Activated CD4-positive, alpha-beta T cell treated with anti-CD3 and anti-CD28 coated beads, Interleukin-2, amount 10 ng/mL, durations not matched to agents 7 days and 5 days (primary cell): ENCODE measurements at regions not wholly inside any gene's neighbourhood (a gene's known extent, or its start where the extent isn't known, plus 50 kb on each side); places are given as distances from the start of the nearest gene placed in this dataset.
"Not testable (repeated sequence)": the region's sequence is repeated elsewhere in the genome, so short reads cannot be mapped to it uniquely, and the experiment has no call there.

Experiments
- CTCF ChIA-PET: fragments of 350-600 bp; sonication (Branson Sonifier 250); formaldehyde crosslinking; loops from one replicate; lab custom pipeline; 2021; ENCODE audit warnings: antibody characterized with exemption; lab: Charles Lee
- POLR2A ChIA-PET: fragments of 350-600 bp; sonication (Branson Sonifier 250); formaldehyde crosslinking; loops from one replicate; lab custom pipeline; 2021; ENCODE audit warnings: antibody characterized with exemption; lab: Charles Lee
- DNase-seq: peaks from one replicate; pipeline ENCODE4 v3.0.0-alpha.2; 2020
- H3K27ac Mint-ChIP-seq: one replicate; pipeline ENCODE4 v1.8.0; 2021; ENCODE audit warnings: mild to moderate bottlenecking, moderate library complexity, mixed read lengths
- H3K27me3 Mint-ChIP-seq: one replicate; pipeline ENCODE4 v1.8.0; 2021; ENCODE audit warnings: mixed read lengths
- H3K36me3 Mint-ChIP-seq: one replicate; pipeline ENCODE4 v1.8.0; 2021; ENCODE audit warnings: low read depth, mixed read lengths
- H3K4me1 Mint-ChIP-seq: one replicate; pipeline ENCODE4 v1.8.0; 2021; ENCODE audit warnings: mixed read lengths
- H3K4me3 Mint-ChIP-seq: one replicate; pipeline ENCODE4 v1.8.0; 2021; ENCODE audit warnings: mild to moderate bottlenecking, moderate library complexity, mixed read lengths
- H3K9me3 Mint-ChIP-seq: one replicate; pipeline ENCODE4 v1.8.0; 2021; ENCODE audit warnings: mixed read lengths

- H3K36me3 Mint-ChIP-seq = peaks cover 11% of the 10 kb centered on the region
- DNase-seq = peak; percentile 35
- no peaks in the 10 kb centered on the region for H3K9me3 Mint-ChIP-seq
- peak overlapping the region; percentile 84 for H3K4me3 Mint-ChIP-seq
- no peaks in the 10 kb centered on the region for H3K27me3 Mint-ChIP-seq
- peak overlapping the region; percentile 90 for H3K27ac Mint-ChIP-seq
- H3K4me1 Mint-ChIP-seq = peaks cover 55% of the 10 kb centered on the region
- ChIA-PET CTCF (interaction anchor here (1.1 to 1.5 kb wide), 6 partner anchors 15 to 91 kb away, joined by 3 to 6 read pairs (median 4); partner anchors contain the start of gene WIPF1), POLR2A (interaction anchor here (0.5 to 1.4 kb wide), 4 partner anchors 48 to 88 kb away, joined by 3 to 10 read pairs (median 3); partner anchors contain the start of gene WIPF1)
Measured at GRCh38 chr2:174682007-174682577, 82.2 kb downstream of the CHRNA1 start.

GRCh38 chr2:174681099-174682006, 82.9 kb downstream of the CHRNA1 start:
- H3K4me1 Mint-ChIP-seq = peaks cover 61% of the 10 kb centered on the region
- peak overlapping the region; percentile 84 for H3K4me3 Mint-ChIP-seq
- peaks cover 19% of the 10 kb centered on the region for H3K36me3 Mint-ChIP-seq
- ChIA-PET CTCF (interaction anchor here (1.1 to 1.9 kb wide), 7 partner anchors 7 to 92 kb away, joined by 3 to 6 read pairs (median 4); partner anchors contain the start of gene WIPF1), POLR2A (interaction anchor here (0.5 to 1.4 kb wide), 4 partner anchors 47 to 87 kb away, joined by 3 to 10 read pairs (median 3); partner anchors contain the start of gene WIPF1)
- no peaks in the 10 kb centered on the region for H3K9me3 Mint-ChIP-seq
- DNase-seq = no peak
- H3K27me3 Mint-ChIP-seq = no peaks in the 10 kb centered on the region
- H3K27ac Mint-ChIP-seq = peak overlapping the region; percentile 90

GRCh38 chr2:174680221-174680620, 82.6 kb upstream of the WIPF1 start:
- no peak overlapping the region for H3K27ac Mint-ChIP-seq
- ChIA-PET POLR2A (interaction anchor here (0.5 kb wide), 1 partner anchor 187 kb away, joined by 4 read pairs; no protein-coding TSS in a partner anchor), CTCF (interaction anchor here (0.6 to 4.2 kb wide), 4 partner anchors 9 to 497 kb away, joined by 3 to 16 read pairs (median 4); no protein-coding TSS in a partner anchor)
- no peak for DNase-seq
- peak overlapping the region; percentile 84 for H3K4me3 Mint-ChIP-seq
- H3K4me1 Mint-ChIP-seq = peaks cover 71% of the 10 kb centered on the region
- H3K36me3 Mint-ChIP-seq = peaks cover 25% of the 10 kb centered on the region
- H3K9me3 Mint-ChIP-seq = no peaks in the 10 kb centered on the region
- H3K27me3 Mint-ChIP-seq = no peaks in the 10 kb centered on the region

- Mint-ChIP-seq H3K4me3 (no peak overlapping the region), H3K27me3 (no peaks in the 10 kb centered on the region), H3K4me1 (peaks cover 67% of the 10 kb centered on the region), H3K36me3 (peaks cover 34% of the 10 kb centered on the region), H3K27ac (no peak overlapping the region), H3K9me3 (no peaks in the 10 kb centered on the region)
- CTCF ChIA-PET = interaction anchor here (1.3 to 4.2 kb wide), 3 partner anchors 9 to 26 kb away, joined by 3 to 16 read pairs (median 13); no protein-coding TSS in a partner anchor
- no peak for DNase-seq
- POLR2A ChIA-PET = no interaction called here
Measured at GRCh38 chr2:174678395-174678794, 80.8 kb upstream of the WIPF1 start.

- peak; percentile 35 for DNase-seq
- POLR2A ChIA-PET = no interaction called here
- Mint-ChIP-seq H3K27me3 (no peaks in the 10 kb centered on the region), H3K4me3 (peak overlapping the region; percentile 28), H3K9me3 (peaks cover 14% of the 10 kb centered on the region), H3K27ac (peak overlapping the region; percentile 42), H3K4me1 (peaks cover 50% of the 10 kb centered on the region), H3K36me3 (peaks cover 52% of the 10 kb centered on the region)
- CTCF ChIA-PET = interaction anchor here (0.7 to 2.8 kb wide), 3 partner anchors 12 to 575 kb away, joined by 3 to 13 read pairs (median 4); no protein-coding TSS in a partner anchor
Measured at GRCh38 chr2:174675615-174676014, 78.0 kb upstream of the WIPF1 start.

GRCh38 chr2:174673876-174674275, 76.3 kb upstream of the WIPF1 start:
- Mint-ChIP-seq H3K4me1 (peaks cover 38% of the 10 kb centered on the region), H3K36me3 (peaks cover 49% of the 10 kb centered on the region)
- POLR2A ChIA-PET = no interaction called here

GRCh38 chr2:174673440-174673839, 75.8 kb upstream of the WIPF1 start:
- Mint-ChIP-seq H3K4me3 (no peak overlapping the region), H3K36me3 (peaks cover 49% of the 10 kb centered on the region), H3K27me3 (no peaks in the 10 kb centered on the region), H3K4me1 (peaks cover 36% of the 10 kb centered on the region), H3K27ac (no peak overlapping the region), H3K9me3 (peaks cover 14% of the 10 kb centered on the region)
- CTCF ChIA-PET = interaction anchor here (0.9 kb wide), 1 partner anchor 16 kb away, joined by 3 read pairs; no protein-coding TSS in a partner anchor
- DNase-seq = no peak
- POLR2A ChIA-PET = no interaction called here

More at GRCh38 chr2:174673876-174674275, 76.3 kb upstream of the WIPF1 start:
- Mint-ChIP-seq H3K4me3 (no peak overlapping the region), H3K9me3 (peaks cover 14% of the 10 kb centered on the region), H3K27ac (no peak overlapping the region), H3K27me3 (no peaks in the 10 kb centered on the region)
- no peak for DNase-seq
- CTCF ChIA-PET = interaction anchor here (0.9 kb wide), 1 partner anchor 17 kb away, joined by 3 read pairs; no protein-coding TSS in a partner anchor

GRCh38 chr2:174671532-174671931, 73.9 kb upstream of the WIPF1 start:
- CTCF ChIA-PET, H3K4me3 Mint-ChIP-seq, DNase-seq, H3K27ac Mint-ChIP-seq, H3K27me3 Mint-ChIP-seq, POLR2A ChIA-PET: not testable (repeated sequence)
- peaks cover 37% of the 10 kb centered on the region for H3K4me1 Mint-ChIP-seq
- H3K9me3 Mint-ChIP-seq = peaks cover 14% of the 10 kb centered on the region
- H3K36me3 Mint-ChIP-seq = peaks cover 43% of the 10 kb centered on the region

- peaks cover 30% of the 10 kb centered on the region for H3K4me1 Mint-ChIP-seq
- CTCF ChIA-PET = interaction anchor here (1.3 to 4.1 kb wide), 3 partner anchors 8 to 42 kb away, joined by 3 to 16 read pairs (median 4); no protein-coding TSS in a partner anchor
- POLR2A ChIA-PET = no interaction called here
Measured at GRCh38 chr2:174670446-174670845, 72.8 kb upstream of the WIPF1 start.

GRCh38 chr2:174669336-174669735, 71.7 kb upstream of the WIPF1 start:
- CTCF ChIA-PET = interaction anchor here (1.3 to 4.1 kb wide), 3 partner anchors 9 to 41 kb away, joined by 3 to 16 read pairs (median 4); no protein-coding TSS in a partner anchor
- Mint-ChIP-seq H3K27me3 (no peaks in the 10 kb centered on the region), H3K36me3 (peaks cover 31% of the 10 kb centered on the region), H3K27ac (no peak overlapping the region), H3K4me3 (no peak overlapping the region), H3K4me1 (peaks cover 22% of the 10 kb centered on the region), H3K9me3 (peaks cover 14% of the 10 kb centered on the region)
- POLR2A ChIA-PET = no interaction called here
- no peak for DNase-seq

More at GRCh38 chr2:174670446-174670845, 72.8 kb upstream of the WIPF1 start:
- no peak overlapping the region for H3K4me3 Mint-ChIP-seq
- H3K9me3 Mint-ChIP-seq = peaks cover 14% of the 10 kb centered on the region
- DNase-seq = no peak
- H3K27ac Mint-ChIP-seq = no peak overlapping the region
- H3K36me3 Mint-ChIP-seq = peaks cover 37% of the 10 kb centered on the region
- no peaks in the 10 kb centered on the region for H3K27me3 Mint-ChIP-seq

GRCh38 chr2:174668075-174668474, 70.5 kb upstream of the WIPF1 start:
- Mint-ChIP-seq H3K36me3 (peaks cover 23% of the 10 kb centered on the region), H3K4me1 (peaks cover 22% of the 10 kb centered on the region), H3K27ac (no peak overlapping the region), H3K4me3 (no peak overlapping the region), H3K9me3 (peaks cover 14% of the 10 kb centered on the region), H3K27me3 (no peaks in the 10 kb centered on the region)
- ChIA-PET CTCF (interaction anchor here (1.1 to 4.1 kb wide), 4 partner anchors 10 to 86 kb away, joined by 4 to 16 read pairs (median 5); no protein-coding TSS in a partner anchor), POLR2A (no interaction called here)
- no peak for DNase-seq

- Mint-ChIP-seq H3K9me3 (peaks cover 11% of the 10 kb centered on the region), H3K4me3 (no peak overlapping the region), H3K27me3 (no peaks in the 10 kb centered on the region), H3K27ac (peak overlapping the region; percentile 42), H3K4me1 (peaks cover 22% of the 10 kb centered on the region), H3K36me3 (peaks cover 16% of the 10 kb centered on the region)
- DNase-seq = no peak
- CTCF ChIA-PET = interaction anchor here (0.6 to 4.1 kb wide), 5 partner anchors 11 to 1357 kb away, joined by 3 to 16 read pairs (median 4); no protein-coding TSS in a partner anchor
- POLR2A ChIA-PET = no interaction called here
Measured at GRCh38 chr2:174667250-174667860, 69.8 kb upstream of the WIPF1 start.
